RWPE2 (cell line): ENCODE measurements at regions not wholly inside any gene's neighbourhood (a gene's known extent, or its start where the extent isn't known, plus 50 kb on each side); places are given as distances from the start of the nearest gene placed in this dataset.

Experiments
- ATAC-seq: fragments of 200-7000 bp; cut with Tn5 transposase; 3 replicates; pipeline ENCODE4 v1.9.1; 2021; ENCODE audit warnings: low read depth
- DNase-seq: peaks from one replicate; pipeline ENCODE4 v3.0.0-alpha.2; 2020; ENCODE audit warnings: low spot score
- H3K27ac ChIP-seq: fragments of 450-650 bp; 2 replicates; pipeline ENCODE4 v1.5.1; 2017; ENCODE audit warnings: mild to moderate bottlenecking; ENCODE audit not compliant: poor library complexity, severe bottlenecking
- H3K27me3 ChIP-seq: fragments of 250-450 bp; sonication (Bioruptor Pico); 2 replicates; pipeline ENCODE4 v1.5.1; 2021; ENCODE audit warnings: mild to moderate bottlenecking, moderate library complexity; ENCODE audit not compliant: insufficient read depth, poor library complexity, severe bottlenecking
- H3K36me3 ChIP-seq: fragments of 250-450 bp; sonication (Bioruptor Pico); 2 replicates; pipeline ENCODE4 v1.5.1; 2020; ENCODE audit warnings: low read depth, mild to moderate bottlenecking, moderate library complexity
- H3K4me1 ChIP-seq: fragments of 250-450 bp; sonication (Bioruptor Pico); 2 replicates; pipeline ENCODE4 v1.5.1; 2021; ENCODE audit warnings: mild to moderate bottlenecking, moderate library complexity; ENCODE audit not compliant: insufficient read depth, poor library complexity, severe bottlenecking
- H3K4me3 ChIP-seq: fragments of 250-450 bp; sonication (Bioruptor Pico); 2 replicates; pipeline ENCODE4 v1.5.1; 2021; ENCODE audit warnings: mild to moderate bottlenecking, moderate library complexity; ENCODE audit not compliant: severe bottlenecking
- H3K9me3 ChIP-seq: fragments of 250-450 bp; sonication (Bioruptor Pico); 2 replicates; pipeline ENCODE4 v1.5.1; 2021; ENCODE audit warnings: mild to moderate bottlenecking, moderate library complexity; ENCODE audit not compliant: severe bottlenecking
- TF ChIP-seq, protein P1 (sequence below): fragments of 450-650 bp; IDR thresholded peaks from one replicate; pipeline ENCODE4 v1.5.1; 2017; ENCODE audit warnings: mild to moderate bottlenecking, moderate library complexity; ENCODE audit not compliant: poor library complexity, severe bottlenecking

DNA sequence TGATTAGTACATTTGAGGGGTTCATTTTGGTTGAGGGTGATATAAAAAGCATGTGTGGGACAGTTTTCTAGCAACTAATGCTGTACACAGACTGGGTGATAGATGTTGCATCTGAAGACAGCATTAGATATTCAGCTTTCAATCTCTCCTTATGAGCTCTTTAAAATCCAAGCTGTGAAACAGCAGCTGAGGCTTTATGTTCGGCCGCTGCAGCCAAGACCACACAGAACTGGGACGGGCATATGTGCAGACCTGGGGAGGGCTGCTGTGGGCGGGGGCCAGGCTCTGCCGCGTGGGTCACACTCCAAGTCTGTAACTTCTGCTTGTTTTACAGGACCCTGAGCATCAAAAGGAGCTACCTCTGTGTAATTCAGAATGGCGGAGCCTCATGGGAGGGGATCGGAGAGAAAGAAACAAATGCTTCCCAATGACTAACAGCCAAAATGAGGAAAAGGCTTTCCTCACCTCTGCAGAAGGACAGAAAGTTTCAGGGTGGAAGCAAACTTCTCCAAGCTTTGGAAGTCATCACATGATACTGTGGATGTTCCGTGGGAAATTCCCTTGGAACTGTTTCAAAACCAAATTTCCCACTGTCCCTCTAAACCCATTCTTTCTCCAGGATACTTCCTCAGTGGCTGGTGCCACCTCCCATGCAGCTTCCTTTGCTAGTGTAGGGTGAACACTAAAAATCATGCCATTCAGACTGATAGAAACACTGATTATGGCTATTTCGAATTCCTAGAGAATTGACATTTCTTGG is 711.9 kb upstream of the ID2 start:
- no peaks in the 10 kb centered on the region for H3K9me3 ChIP-seq
- no peak overlapping the region for H3K27ac ChIP-seq
- H3K36me3 ChIP-seq: no peaks in the 10 kb centered on the region
- no peaks in the 10 kb centered on the region for H3K4me1 ChIP-seq
- TF ChIP-seq, protein P1, sequence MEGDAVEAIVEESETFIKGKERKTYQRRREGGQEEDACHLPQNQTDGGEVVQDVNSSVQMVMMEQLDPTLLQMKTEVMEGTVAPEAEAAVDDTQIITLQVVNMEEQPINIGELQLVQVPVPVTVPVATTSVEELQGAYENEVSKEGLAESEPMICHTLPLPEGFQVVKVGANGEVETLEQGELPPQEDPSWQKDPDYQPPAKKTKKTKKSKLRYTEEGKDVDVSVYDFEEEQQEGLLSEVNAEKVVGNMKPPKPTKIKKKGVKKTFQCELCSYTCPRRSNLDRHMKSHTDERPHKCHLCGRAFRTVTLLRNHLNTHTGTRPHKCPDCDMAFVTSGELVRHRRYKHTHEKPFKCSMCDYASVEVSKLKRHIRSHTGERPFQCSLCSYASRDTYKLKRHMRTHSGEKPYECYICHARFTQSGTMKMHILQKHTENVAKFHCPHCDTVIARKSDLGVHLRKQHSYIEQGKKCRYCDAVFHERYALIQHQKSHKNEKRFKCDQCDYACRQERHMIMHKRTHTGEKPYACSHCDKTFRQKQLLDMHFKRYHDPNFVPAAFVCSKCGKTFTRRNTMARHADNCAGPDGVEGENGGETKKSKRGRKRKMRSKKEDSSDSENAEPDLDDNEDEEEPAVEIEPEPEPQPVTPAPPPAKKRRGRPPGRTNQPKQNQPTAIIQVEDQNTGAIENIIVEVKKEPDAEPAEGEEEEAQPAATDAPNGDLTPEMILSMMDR: no peak
- ATAC-seq (no peak), DNase-seq (no peak)
- H3K27me3 ChIP-seq: no peaks in the 10 kb centered on the region
- no peak overlapping the region for H3K4me3 ChIP-seq

DNA sequence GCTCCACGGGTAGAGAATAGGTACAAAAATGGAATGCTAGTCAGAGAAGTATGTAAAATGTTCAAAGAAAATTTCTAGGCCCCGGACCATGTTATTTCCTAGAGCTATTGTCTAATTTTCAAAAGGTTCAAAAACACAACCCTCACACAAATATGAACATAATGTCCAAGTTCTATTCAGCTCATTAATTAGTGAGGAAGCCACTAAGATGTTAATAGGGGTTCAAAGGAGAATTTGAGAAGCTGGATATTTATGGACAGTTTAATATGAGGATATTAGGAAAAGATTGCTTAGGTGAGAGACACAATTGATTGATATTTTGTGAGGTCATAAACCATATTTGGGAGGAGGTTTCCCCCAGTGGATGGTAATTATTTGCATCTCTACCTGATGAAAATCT is 710.6 kb upstream of the ID2 start:
- TF ChIP-seq, protein P1: no peak
- ATAC-seq: no peak

DNA sequence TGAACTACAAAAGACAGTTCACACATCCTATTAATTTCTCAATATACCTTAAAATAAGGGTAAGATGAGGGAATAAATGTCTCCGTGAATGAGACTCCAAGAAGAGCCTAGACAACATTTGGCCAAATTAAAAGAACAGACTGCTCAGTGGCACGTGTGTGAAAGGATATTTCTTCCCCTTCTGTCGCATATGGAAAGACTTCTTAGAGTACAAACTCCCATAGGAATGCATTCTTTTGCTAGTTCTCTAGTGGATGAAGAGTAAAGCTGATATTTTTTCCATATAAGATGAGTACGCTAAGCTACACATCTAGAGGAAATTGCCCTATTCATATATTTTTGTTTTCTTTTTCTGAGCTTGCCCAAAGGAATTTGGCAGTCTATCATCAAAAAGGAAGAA is 710.0 kb upstream of the ID2 start:
- TF ChIP-seq, protein P1: no peak
- ATAC-seq: no peak
- Histone ChIP-seq H3K27me3 (no peaks in the 10 kb centered on the region), H3K4me3 (no peak overlapping the region), H3K36me3 (no peaks in the 10 kb centered on the region), H3K4me1 (no peaks in the 10 kb centered on the region), H3K27ac (no peak overlapping the region), H3K9me3 (no peaks in the 10 kb centered on the region)
- DNase-seq: no peak

More for the DNA sequence above, 710.6 kb upstream of the ID2 start:
- Histone ChIP-seq H3K9me3 (no peaks in the 10 kb centered on the region), H3K27me3 (no peaks in the 10 kb centered on the region), H3K4me1 (no peaks in the 10 kb centered on the region), H3K27ac (no peak overlapping the region), H3K4me3 (no peak overlapping the region), H3K36me3 (no peaks in the 10 kb centered on the region)
- no peak for DNase-seq

DNA sequence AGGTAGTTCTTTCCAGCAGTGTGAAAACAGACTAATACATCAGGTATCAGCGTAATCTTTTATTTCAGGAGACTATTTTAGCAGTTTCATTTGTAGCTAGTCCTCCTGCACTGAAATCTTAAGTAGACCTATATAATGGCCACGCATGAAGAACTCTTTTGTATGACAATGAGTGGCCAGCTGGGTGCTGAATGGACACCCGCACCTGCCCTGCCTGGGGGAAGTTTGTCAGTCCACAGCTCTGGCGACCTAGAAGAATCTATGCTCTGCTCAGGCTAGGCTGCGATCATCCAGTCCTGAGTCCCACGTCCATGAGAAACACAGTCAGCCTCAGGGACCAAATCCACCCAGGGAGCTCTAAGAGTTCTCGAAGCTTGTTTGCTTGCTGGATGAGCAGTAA is 709.2 kb upstream of the ID2 start:
- H3K4me1 ChIP-seq: no peaks in the 10 kb centered on the region

More for the DNA sequence above, 709.2 kb upstream of the ID2 start:
- Histone ChIP-seq H3K36me3 (no peaks in the 10 kb centered on the region), H3K4me3 (no peak overlapping the region), H3K9me3 (no peaks in the 10 kb centered on the region), H3K27me3 (no peaks in the 10 kb centered on the region), H3K27ac (no peak overlapping the region)
- TF ChIP-seq, protein P1: no peak
- ATAC-seq (no peak), DNase-seq (no peak)
